ENCODE measurements at regions not wholly inside any gene's neighbourhood (a gene's known extent, or its start where the extent isn't known, plus 50 kb on each side); places are given as distances from the start of the nearest gene placed in this dataset.

DNA sequence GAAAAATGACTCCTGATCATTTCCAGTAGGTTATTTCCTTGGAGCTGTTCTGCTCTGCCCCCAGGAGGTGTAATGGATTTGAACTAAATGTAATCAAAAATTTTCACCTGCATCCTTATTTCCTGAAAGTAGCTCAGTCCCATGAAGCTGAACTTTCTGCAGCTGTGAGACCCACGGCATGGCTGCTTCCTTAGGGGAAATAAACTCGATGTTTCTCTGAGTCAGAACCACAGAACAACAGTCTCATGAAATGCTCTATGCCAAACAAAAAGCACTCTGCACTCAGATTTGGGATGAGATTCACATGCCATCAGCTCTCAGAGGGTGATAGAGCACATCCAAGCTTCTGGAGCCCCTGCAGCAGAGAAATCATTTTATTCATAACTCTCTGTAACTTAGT, 224.1 kb upstream of the PLEKHG7 start:
- no peak for TF ChIP-seq CTCF (IDR thresholded peaks at IDR 0.05)
- Histone ChIP-seq H3K4me1 (ENCODE audit: control insufficient read depth in 1 of 2, low read depth in 2 of 2) (no peaks in the 10 kb centered on the region), H3K4me3 (no peak overlapping the region), H3K36me3 (no peaks in the 10 kb centered on the region), H3K9me3 (no peaks in the 10 kb centered on the region), H3K27ac (no peak overlapping the region), H3K27me3 (replicated peaks; ENCODE audit: insufficient read depth) (no peaks in the 10 kb centered on the region)
- DNase-seq (ENCODE audit: low spot score) (no peak), ATAC-seq (ENCODE audit: insufficient number of reproducible peaks, low FRiP score, low read depth) (no peak)

DNA sequence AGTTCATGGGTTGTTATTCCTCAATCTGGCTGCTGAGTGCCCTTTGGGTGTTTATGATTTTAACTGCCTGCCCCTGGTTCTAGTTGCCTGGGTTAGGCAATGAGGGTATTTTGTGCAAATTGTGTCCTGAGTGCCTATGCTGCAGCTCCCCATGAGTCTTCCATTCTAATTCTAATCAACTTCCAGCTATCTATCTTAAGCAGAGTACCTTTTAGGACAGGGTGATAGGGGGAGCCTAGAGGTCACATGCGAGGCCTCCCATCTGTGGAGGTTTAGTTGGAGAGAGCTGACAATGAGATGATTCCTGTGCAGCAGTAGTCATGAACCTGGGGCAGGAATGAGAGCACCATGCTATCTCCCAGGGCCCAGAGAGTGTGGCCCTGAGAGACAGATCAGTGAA, 225.9 kb upstream of the PLEKHG7 start:
- no peak for ATAC-seq (ENCODE audit: insufficient number of reproducible peaks, low FRiP score, low read depth)
- H3K9me3 ChIP-seq = no peaks in the 10 kb centered on the region
- DNase-seq (ENCODE audit: low spot score) = no peak
- no peaks in the 10 kb centered on the region for H3K4me1 ChIP-seq (ENCODE audit: control insufficient read depth in 1 of 2, low read depth in 2 of 2)
- H3K27me3 ChIP-seq (replicated peaks; ENCODE audit: insufficient read depth) = no peaks in the 10 kb centered on the region
- no peak overlapping the region for H3K27ac ChIP-seq
- no peak for TF ChIP-seq CTCF (IDR thresholded peaks at IDR 0.05)
- H3K36me3 ChIP-seq = no peaks in the 10 kb centered on the region
- no peak overlapping the region for H3K4me3 ChIP-seq

GRCh38 chr12:92473564-92473963, 229.2 kb upstream of the PLEKHG7 start:
- ATAC-seq (ENCODE audit: insufficient number of reproducible peaks, low FRiP score, low read depth) = no peak
- no peaks in the 10 kb centered on the region for H3K9me3 ChIP-seq
- H3K4me1 ChIP-seq (ENCODE audit: control insufficient read depth in 1 of 2, low read depth in 2 of 2) = peaks cover 0 to 8% of the 10 kb centered on the region in 2 donors
- H3K27me3 ChIP-seq (replicated peaks; ENCODE audit: insufficient read depth) = no peaks in the 10 kb centered on the region
- no peak overlapping the region for H3K27ac ChIP-seq
- no peak for TF ChIP-seq CTCF (IDR thresholded peaks at IDR 0.05)
- H3K4me3 ChIP-seq = no peak overlapping the region
- no peak for DNase-seq (ENCODE audit: low spot score)
- no peaks in the 10 kb centered on the region for H3K36me3 ChIP-seq

DNA sequence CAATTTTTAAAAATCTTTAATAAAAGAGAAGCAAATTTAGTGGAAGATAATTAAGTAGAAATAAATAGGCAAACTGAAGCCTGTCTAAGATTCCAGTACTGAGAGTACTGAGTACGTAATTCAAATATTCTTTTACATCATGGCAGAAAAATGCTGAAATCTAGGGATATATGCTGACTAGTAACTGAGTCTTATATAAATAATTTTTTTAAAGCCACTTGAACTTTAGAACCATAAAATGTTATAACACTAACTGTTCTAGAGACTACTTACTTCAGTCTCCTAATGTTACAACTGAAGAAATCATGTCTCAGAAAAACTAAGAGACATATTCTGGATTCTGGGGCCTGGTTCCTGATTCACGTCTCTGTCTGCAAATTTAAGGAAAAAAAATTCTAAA, 230.6 kb upstream of the PLEKHG7 start:
- DNase-seq (ENCODE audit: low spot score) = no peak
- no peaks in the 10 kb centered on the region for H3K9me3 ChIP-seq
- no peaks in the 10 kb centered on the region for H3K36me3 ChIP-seq
- no peak for TF ChIP-seq CTCF (IDR thresholded peaks at IDR 0.05)
- no peak for ATAC-seq (ENCODE audit: insufficient number of reproducible peaks, low FRiP score, low read depth)
- no peak overlapping the region for H3K4me3 ChIP-seq
- no peaks in the 10 kb centered on the region for H3K27me3 ChIP-seq (replicated peaks; ENCODE audit: insufficient read depth)
- H3K27ac ChIP-seq = no peak overlapping the region
- H3K4me1 ChIP-seq (ENCODE audit: control insufficient read depth in 1 of 2, low read depth in 2 of 2) = peaks cover 0 to 8% of the 10 kb centered on the region in 2 donors

GRCh38 chr12:92471551-92471950, 231.2 kb upstream of the PLEKHG7 start:
- Histone ChIP-seq H3K36me3 (no peaks in the 10 kb centered on the region), H3K27me3 (replicated peaks; ENCODE audit: insufficient read depth) (no peaks in the 10 kb centered on the region), H3K27ac (no peak overlapping the region), H3K4me1 (ENCODE audit: control insufficient read depth in 1 of 2, low read depth in 2 of 2) (peaks cover 0 to 8% of the 10 kb centered on the region in 2 donors), H3K4me3 (no peak overlapping the region), H3K9me3 (no peaks in the 10 kb centered on the region)
- DNase-seq (ENCODE audit: low spot score) = no peak
- no peak for ATAC-seq (ENCODE audit: insufficient number of reproducible peaks, low FRiP score, low read depth)
- TF ChIP-seq CTCF (IDR thresholded peaks at IDR 0.05) = no peak
